Transverse colon (tissue), 4 donors: ENCODE measurements at regions not wholly inside any gene's neighbourhood (a gene's known extent, or its start where the extent isn't known, plus 50 kb on each side); places are given as distances from the start of the nearest gene placed in this dataset.

Experiments
- DNase-seq: peaks from one replicate; pipeline ENCODE4 v3.0.0-alpha.2; 2019
- H3K27ac ChIP-seq, 4 donors: fragments of 200-600 bp; sonication (generic); 2 replicates each; pipeline ENCODE4 v1.5.1; 2016 to 2018; ENCODE audit warnings: inconsistent platforms in 4 of 4
- H3K27me3 ChIP-seq: fragments of 200-600 bp; sonication (generic); 2 replicates; pipeline ENCODE4 v1.5.1; 2017; ENCODE audit warnings: inconsistent platforms
- H3K36me3 ChIP-seq, 4 donors: fragments of 200-600 bp; sonication (generic); 2 replicates each; pipeline ENCODE4 v1.5.1; 2017 to 2019; ENCODE audit warnings: inconsistent platforms in 4 of 4
- H3K4me1 ChIP-seq, 4 donors: fragments of 200-600 bp; sonication (generic); 2 replicates each; pipeline ENCODE4 v1.5.1; 2017 to 2020; ENCODE audit warnings: inconsistent platforms in 4 of 4
- H3K4me3 ChIP-seq, 4 donors: fragments of 200-600 bp; sonication (generic); 1 replicate in 1 of 4; 2 replicates in 3 of 4; pipeline versions ENCODE4 v1.5.1 to v1.6.1; 2017 to 2019; ENCODE audit warnings: inconsistent platforms in 4 of 4
- H3K9me3 ChIP-seq, 2 donors: fragments of 200-600 bp; sonication (generic); 2 replicates each; pipeline ENCODE4 v1.5.1; 2017 to 2019; ENCODE audit warnings: inconsistent platforms in 2 of 2
- CTCF ChIP-seq, 5 experiments: fragments of 200-600 bp in 3 of 5; fragments of 450-650 bp in 2 of 5; sonication (generic) in 3 of 5; IDR thresholded peaks; 1 replicate in 2 of 5; 2 replicates in 3 of 5; pipeline ENCODE4 v1.5.1; 2016 to 2017; ENCODE audit warnings: antibody characterized with exemption in 5 of 5, inconsistent platforms in 3 of 5, mild to moderate bottlenecking in 2 of 5, moderate library complexity in 1 of 5
- EP300 ChIP-seq: sonication (generic); formaldehyde crosslinking; IDR thresholded peaks from one replicate; pipeline ENCODE4 v1.6.1; 2017; ENCODE audit warnings: antibody characterized with exemption, low read depth
- POLR2A ChIP-seq: fragments of 450-650 bp; IDR thresholded peaks from one replicate; pipeline ENCODE4 v1.6.1; 2016; ENCODE audit warnings: antibody characterized with exemption, mild to moderate bottlenecking, moderate library complexity
- POLR2AphosphoS5 ChIP-seq, 3 donors: sonication (generic); formaldehyde crosslinking; IDR thresholded peaks; one replicate each; pipeline ENCODE4 v1.6.1; 2016; ENCODE audit warnings: antibody characterized with exemption in 3 of 3
- WGBS, 2 donors: methylation state at CpG; one replicate each; pipeline ENCODE4 v1.1.5; 2018; ENCODE audit warnings: low coverage in 1 of 2; 5-methylcytosine and 5-hydroxymethylcytosine counted together
- in situ Hi-C, 4 donors: fragments of 200-750 bp; cut with MboI; loops; one replicate each; pipeline versions ENCODE4 v1.15.0 to v1.15.1; 2017; ENCODE audit warnings: low sequenced_read_pairs in 3 of 4, low pct_ligation_motif_present in 1 of 4, low pct_unique_long_range_greater_than_20kb in 1 of 4
- intact Hi-C: fragments of 100-400 bp; cut with DNase I; formaldehyde crosslinking; loops from one replicate; pipeline ENCODE4 v1.15.1; 2023; ENCODE audit warnings: low total_unique reads

DNA sequence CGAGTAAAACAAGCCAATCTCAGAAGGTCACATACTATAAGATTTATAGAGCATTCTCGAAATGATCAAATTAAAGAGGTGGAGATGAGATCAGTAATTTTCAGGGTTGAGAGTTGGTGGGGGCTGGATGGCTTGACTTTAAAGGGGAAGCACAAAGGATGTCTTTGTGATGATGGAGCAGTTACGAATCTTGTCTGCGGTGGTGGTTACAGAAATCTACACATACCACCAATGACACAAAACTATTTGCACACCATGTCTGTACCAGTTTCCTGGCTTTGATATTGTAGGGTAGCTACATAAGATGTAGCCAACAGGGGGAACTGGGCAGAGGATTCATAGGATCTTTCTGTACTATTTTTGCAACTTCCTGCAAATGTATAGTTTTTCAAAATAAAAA lies 190.6 kb upstream of the SMIM21 start:
- DNase-seq: no peak
- Histone ChIP-seq H3K4me1 (no peaks in the 10 kb centered on the region), H3K27ac (no peak overlapping the region), H3K36me3 (no peaks in the 10 kb centered on the region), H3K4me3 (no peak overlapping the region), H3K9me3 (no peaks in the 10 kb centered on the region), H3K27me3 (no peaks in the 10 kb centered on the region)
- 69 to 85% methylated on average over 3 to 4 of the region's 4 CpGs for WGBS, 2 donors
- in situ Hi-C loops (no loop called here), intact Hi-C loops (no loop called here)
- TF ChIP-seq POLR2A: no peak
- no peak for TF ChIP-seq CTCF (IDR thresholded peaks at IDR 0.05)
- no peak for TF ChIP-seq POLR2AphosphoS5 (IDR thresholded peaks at IDR 0.05)
- no peak for TF ChIP-seq EP300

- WGBS, 2 donors: 3 to 18% methylated on average over 5 of the region's 5 CpGs
- in situ Hi-C loops: no loop called here
- Histone ChIP-seq H3K4me3 (no peak overlapping the region), H3K4me1 (no peaks in the 10 kb centered on the region), H3K36me3 (no peaks in the 10 kb centered on the region), H3K27ac (no peak overlapping the region), H3K9me3 (no peaks in the 10 kb centered on the region), H3K27me3 (no peaks in the 10 kb centered on the region)
- intact Hi-C loops: no loop called here
- TF ChIP-seq POLR2A: no peak
- no peak for DNase-seq
These were observed 185.0 kb upstream of the SMIM21 start for GRCh38 chr18:75612456-75612855.

- intact Hi-C loops: no loop called here
- 46 to 47% methylated on average over 2 of the region's 2 CpGs for WGBS, 2 donors
- no peak for TF ChIP-seq CTCF (IDR thresholded peaks at IDR 0.05)
- no peak for TF ChIP-seq EP300
- TF ChIP-seq POLR2AphosphoS5 (IDR thresholded peaks at IDR 0.05): no peak
- TF ChIP-seq POLR2A: no peak
These were observed 180.2 kb upstream of the SMIM21 start for GRCh38 chr18:75607701-75608100.

GRCh38 chr18:75592527-75592926 lies 165.0 kb upstream of the SMIM21 start:
- no peak for TF ChIP-seq POLR2AphosphoS5 (IDR thresholded peaks at IDR 0.05)
- no peak overlapping the region for H3K4me3 ChIP-seq
- no peaks in the 10 kb centered on the region for H3K4me1 ChIP-seq
- no peaks in the 10 kb centered on the region for H3K27me3 ChIP-seq
- intact Hi-C loops (no loop called here), in situ Hi-C loops (no loop called here)
- WGBS, 2 donors: 84 to 90% methylated on average over 3 of the region's 3 CpGs
- peaks cover 18 to 23% of the 10 kb centered on the region in 2 donors for H3K9me3 ChIP-seq
- no peak for DNase-seq
- H3K27ac ChIP-seq: no peak overlapping the region
- no peaks in the 10 kb centered on the region for H3K36me3 ChIP-seq

More at GRCh38 chr18:75607701-75608100, 180.2 kb upstream of the SMIM21 start:
- no peak for DNase-seq
- no peaks in the 10 kb centered on the region for H3K27me3 ChIP-seq
- in situ Hi-C loops: no loop called here
- H3K36me3 ChIP-seq: no peaks in the 10 kb centered on the region
- H3K4me1 ChIP-seq: no peaks in the 10 kb centered on the region
- no peaks in the 10 kb centered on the region for H3K9me3 ChIP-seq
- H3K4me3 ChIP-seq: no peak overlapping the region
- no peak overlapping the region for H3K27ac ChIP-seq

- no peak overlapping the region for H3K27ac ChIP-seq
These were observed 160.9 kb upstream of the SMIM21 start for GRCh38 chr18:75588412-75588811.

More at GRCh38 chr18:75588412-75588811, 160.9 kb upstream of the SMIM21 start:
- intact Hi-C loops: no loop called here
- WGBS, 2 donors: 83 to 92% methylated on average over 9 to 16 of the region's 16 CpGs
- Histone ChIP-seq H3K36me3 (no peaks in the 10 kb centered on the region), H3K9me3 (peaks cover 15 to 16% of the 10 kb centered on the region in 2 donors), H3K27me3 (no peaks in the 10 kb centered on the region), H3K4me1 (no peaks in the 10 kb centered on the region), H3K4me3 (no peak overlapping the region)
- no peak for DNase-seq
- TF ChIP-seq POLR2AphosphoS5 (IDR thresholded peaks at IDR 0.05): no peak
- TF ChIP-seq POLR2A: no peak
- TF ChIP-seq CTCF (IDR thresholded peaks at IDR 0.05): no peak
- TF ChIP-seq EP300: no peak
- in situ Hi-C loops: no loop called here
